ENCODE measurements at regions not wholly inside any gene's neighbourhood (a gene's known extent, or its start where the extent isn't known, plus 50 kb on each side); places are given as distances from the start of the nearest gene placed in this dataset.

GRCh38 chr18:28338316-28338715 is 161.4 kb upstream of the CDH2 start:
- TF ChIP-seq, protein P1, sequence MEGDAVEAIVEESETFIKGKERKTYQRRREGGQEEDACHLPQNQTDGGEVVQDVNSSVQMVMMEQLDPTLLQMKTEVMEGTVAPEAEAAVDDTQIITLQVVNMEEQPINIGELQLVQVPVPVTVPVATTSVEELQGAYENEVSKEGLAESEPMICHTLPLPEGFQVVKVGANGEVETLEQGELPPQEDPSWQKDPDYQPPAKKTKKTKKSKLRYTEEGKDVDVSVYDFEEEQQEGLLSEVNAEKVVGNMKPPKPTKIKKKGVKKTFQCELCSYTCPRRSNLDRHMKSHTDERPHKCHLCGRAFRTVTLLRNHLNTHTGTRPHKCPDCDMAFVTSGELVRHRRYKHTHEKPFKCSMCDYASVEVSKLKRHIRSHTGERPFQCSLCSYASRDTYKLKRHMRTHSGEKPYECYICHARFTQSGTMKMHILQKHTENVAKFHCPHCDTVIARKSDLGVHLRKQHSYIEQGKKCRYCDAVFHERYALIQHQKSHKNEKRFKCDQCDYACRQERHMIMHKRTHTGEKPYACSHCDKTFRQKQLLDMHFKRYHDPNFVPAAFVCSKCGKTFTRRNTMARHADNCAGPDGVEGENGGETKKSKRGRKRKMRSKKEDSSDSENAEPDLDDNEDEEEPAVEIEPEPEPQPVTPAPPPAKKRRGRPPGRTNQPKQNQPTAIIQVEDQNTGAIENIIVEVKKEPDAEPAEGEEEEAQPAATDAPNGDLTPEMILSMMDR (IDR thresholded peaks at IDR 0.05) = no peak
- no peak for TF ChIP-seq ZFX (IDR thresholded peaks at IDR 0.05; ENCODE audit: borderline replicate concordance)
